HG03095 (cell line): ENCODE measurements at regions not wholly inside any gene's neighbourhood (a gene's known extent, or its start where the extent isn't known, plus 50 kb on each side); places are given as distances from the start of the nearest gene placed in this dataset.
"Not testable (repeated sequence)": the region's sequence is repeated elsewhere in the genome, so short reads cannot be mapped to it uniquely, and the experiment has no call there.

Experiments used
- ATAC-seq: cut with Tn5 transposase; IDR thresholded peaks from one replicate; pipeline ENCODE4 v1.9.1; 2021; ENCODE audit warnings: moderate library complexity; ENCODE audit not compliant: unreplicated experiment

DNA sequence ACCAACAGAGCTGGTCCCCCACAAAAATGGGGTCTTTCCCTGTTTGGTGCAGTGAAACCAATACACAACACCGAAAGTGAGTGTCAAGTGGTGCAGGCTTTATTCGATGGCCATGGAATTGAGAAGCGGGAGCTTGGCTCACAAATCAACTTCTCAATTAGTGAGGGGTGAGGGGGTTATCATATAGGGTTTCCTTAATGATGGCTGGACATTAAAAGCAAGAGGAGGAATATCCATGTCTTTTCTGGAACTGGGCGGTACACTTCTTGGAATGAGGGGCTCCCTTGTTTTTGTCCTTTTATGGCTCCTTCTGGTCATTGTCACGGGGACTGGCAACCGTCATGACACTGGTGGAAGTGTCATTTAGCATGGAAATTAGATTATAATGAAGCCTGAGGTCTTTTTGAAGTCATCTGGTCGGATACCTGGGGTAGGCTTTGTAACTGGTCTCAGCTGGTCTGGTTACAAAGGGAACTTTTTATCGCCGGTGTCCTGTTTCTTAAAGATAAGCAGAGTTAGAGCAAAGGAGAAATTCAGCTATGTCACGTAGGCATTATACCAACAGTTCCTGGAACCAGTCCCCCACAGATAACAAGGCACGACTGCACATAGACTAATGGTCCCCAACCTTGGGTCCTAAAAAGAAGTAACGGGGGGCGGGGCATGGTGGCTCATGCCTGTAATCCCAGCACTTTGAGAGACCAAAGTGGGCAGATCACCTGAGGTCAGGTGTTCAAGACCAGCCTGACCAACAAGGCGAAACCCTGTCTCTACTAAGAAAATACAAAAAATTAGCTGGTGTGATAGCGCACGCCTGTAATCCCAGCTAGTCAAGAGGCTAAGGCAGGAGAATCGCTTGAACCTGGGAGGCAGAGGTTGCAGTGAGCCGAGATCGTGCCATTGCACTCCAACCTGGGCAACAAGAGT, 93.5 kb upstream of the NDUFV2 start:
- no peak for ATAC-seq

DNA sequence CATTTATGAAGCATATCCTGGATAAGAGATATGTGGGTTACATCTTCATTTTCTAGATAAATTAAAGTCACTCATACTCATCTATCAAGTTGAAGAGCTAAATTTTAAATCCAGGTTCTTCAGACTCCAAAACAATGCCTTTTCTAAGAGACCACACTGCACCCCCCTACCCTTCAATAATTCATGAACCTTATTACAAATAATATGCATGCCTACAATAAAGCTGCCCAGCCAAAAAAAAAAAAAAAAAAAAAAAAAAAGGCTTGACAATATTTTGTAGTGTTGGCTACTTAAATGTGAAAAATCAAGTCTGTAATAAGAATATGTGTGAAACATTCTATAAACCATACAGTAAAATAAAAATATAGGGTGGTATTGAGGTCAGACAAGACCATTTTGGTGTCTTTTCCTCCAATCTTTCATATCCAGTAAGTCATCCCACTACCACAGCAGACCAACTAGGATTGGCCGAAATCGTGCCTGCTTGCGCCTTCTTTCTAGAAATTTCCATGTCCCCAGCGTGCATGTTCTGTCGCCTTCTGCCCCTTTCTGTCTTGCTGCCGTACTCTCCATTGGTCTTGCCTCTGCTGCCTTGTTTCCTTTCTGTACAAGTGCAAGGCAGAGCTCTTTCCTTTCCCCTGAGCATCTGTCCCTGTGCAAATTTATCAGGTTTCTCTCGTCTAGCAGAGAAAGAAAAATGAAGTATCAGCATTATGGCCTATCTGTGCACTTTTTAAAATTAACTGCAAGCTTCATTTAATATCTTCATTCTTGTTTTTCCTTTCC, 92.6 kb upstream of the NDUFV2 start:
- ATAC-seq: no peak

DNA sequence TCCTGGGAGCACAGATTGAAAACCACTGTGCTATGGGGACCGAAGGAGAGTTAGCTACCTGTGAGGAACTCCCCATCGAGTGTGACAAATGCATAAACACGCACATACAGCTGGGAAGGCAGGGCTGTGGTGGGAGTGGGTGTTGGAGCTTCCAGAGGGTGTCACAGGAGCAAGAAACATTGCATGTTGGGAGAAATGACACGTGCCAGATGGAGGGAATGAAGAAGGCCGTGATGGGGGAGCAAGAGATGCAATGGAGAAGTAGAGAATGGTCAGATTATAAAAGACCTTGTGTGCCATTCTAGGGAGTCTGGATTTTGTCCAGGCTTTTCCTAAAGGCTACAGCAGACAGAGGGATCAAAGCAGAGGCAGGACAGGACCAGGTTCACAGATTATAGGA, 91.1 kb upstream of the NDUFV2 start:
- no peak for ATAC-seq

DNA sequence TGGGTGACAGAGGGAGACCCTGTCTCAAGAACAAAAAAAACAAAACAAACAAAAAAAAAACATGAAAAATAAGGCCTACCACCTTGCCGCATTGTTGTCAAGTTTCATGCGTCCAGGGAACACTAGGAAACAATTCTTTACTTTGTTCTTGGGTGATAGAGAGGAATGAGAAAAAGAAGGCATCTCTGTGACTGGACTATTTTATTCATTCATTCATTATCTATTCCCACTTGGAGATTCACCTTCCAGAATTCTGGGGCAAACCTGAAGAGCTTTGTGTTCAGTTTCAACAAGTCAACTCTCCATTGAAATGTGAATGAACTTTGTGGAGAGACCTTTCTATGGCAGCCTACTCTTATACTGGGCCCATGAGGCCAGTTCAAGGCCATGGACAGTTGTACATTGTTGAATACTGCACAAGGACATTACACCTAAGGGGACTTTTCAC, 88.5 kb upstream of the NDUFV2 start:
- ATAC-seq: no peak

DNA sequence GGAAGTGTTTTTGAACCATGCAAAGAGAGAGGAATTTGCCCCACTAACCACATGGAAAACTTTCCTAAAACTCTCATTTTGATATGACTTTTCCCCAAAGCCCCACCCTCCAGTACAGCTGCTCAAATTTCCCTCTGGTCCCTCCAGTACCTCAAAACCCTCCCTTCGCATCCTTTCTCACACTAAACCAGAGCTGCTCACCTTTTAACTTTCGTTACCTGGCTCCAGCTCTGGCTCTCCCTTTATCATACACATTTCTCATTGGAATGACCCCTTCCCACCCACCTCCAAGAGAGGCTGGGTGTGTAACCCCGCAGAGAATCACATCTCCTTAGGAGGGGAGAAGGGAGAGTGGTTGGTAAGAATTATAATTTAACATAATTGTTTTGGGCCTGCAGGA, 86.8 kb upstream of the NDUFV2 start:
- no peak for ATAC-seq

DNA sequence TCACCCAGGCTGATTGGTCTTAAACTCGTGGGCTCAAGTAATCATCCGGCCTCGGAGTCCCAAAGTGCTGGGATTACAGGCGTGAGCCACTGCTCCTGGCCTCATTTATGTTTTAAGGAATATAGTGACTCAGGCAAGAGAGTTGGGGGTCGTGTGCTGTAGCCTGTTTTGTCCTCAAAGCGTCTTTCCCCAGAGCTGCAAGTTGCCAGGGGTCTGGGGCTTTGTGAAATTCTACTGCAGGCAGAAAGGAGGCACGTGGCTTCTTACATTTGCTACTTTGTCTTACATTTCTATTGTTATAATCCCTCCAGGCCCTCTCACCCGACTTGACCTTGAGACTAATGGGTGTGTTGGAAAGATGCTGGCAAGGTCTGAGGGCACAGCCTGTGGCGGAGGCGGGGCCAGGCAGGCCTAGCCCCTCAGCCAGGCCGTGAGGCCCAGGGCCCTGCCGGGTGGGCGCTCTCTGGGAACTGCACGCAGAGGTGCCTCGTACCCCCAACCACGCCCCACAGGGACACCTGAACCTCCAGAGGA, 85.8 kb upstream of the NDUFV2 start:
- ATAC-seq: peak; percentile 25

DNA sequence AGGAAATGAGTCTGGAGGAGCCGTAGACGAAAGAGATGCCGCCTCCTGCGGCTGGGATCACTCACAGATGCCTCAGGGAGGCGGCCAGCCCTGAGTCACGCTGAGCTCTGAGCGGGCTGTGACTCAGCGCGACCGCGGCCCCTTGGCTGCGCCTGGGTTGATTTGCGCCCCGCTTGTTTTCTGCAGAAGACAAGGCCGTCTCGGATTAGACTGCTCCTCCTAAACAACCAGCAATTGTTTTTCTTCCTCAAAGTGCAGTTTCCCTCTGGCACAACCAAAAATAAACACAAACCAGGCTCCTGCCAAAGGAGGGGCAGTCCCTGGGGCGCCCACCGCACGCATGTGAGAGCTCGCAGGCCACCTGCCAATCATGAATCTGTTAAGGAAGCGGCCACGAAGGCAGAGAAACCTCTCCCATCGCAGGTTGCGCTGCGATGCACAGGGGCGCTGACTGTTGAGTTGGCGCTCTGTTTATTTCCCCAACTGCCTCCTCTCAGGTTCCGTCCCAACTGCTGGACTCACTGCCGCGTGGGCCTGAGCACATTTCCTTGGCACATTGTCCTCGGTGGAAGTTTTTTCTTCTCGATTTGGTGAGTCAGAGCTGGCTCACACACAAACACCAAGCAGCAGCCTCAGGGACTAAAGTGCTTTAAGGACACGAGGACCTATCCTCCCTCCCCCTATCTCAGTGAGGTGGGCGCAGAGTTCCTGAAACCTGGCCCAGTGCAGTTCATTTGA, 85.2 kb upstream of the NDUFV2 start:
- peak; percentile 86 for ATAC-seq

DNA sequence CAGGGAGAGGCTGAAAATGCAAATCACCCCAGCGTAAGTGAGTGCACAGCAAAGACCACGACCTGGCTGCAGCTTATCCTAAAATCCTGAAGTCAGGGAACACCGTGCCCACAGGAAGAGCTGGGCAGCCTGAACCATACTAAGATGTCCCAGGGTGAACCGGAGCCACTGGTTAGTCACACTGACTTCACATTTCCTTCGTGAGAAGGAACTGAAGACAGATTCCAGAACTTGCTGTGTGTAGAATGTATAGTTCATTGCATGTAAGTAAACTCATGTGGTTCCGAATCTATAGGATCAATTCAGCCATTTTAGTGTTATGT, 84.6 kb upstream of the NDUFV2 start:
- ATAC-seq: no peak

DNA sequence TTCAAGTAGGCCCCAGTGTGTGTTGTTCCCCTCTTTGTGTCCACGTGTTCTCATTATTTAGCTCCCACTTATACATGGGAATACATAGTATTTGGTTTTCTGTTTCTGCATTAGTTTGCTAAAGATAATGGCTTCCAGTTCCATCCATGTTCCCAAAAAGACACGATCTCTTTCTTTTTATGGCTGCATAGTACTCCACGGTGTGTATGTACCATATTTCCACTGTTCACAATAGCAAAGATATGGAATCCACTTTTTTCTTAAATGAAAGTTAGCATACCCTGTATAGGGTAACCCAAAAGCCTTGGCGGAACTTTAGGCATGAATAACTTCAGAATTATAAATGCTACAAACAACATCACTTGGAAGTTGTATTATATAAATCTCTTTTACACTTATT, 83.4 kb upstream of the NDUFV2 start:
- ATAC-seq: no peak

DNA sequence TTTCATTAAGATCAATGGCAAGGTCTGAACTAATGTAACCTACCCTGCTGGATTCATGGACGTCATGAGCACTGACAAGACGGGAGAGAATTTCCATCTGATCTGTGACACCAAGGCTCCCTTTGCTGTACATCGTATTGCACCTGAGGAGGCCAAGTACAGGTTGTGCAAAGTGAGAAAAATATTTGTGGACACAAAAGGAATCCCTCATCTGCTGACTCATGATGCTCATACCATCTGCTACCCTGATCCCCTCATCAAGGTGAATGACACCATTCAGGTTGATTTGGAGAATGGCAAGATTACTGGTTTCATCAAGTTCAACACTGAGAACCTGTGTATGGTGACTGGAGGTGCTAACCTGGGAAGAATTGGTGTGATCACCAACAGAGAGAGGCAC, 82.3 kb upstream of the NDUFV2 start:
- no peak for ATAC-seq

DNA sequence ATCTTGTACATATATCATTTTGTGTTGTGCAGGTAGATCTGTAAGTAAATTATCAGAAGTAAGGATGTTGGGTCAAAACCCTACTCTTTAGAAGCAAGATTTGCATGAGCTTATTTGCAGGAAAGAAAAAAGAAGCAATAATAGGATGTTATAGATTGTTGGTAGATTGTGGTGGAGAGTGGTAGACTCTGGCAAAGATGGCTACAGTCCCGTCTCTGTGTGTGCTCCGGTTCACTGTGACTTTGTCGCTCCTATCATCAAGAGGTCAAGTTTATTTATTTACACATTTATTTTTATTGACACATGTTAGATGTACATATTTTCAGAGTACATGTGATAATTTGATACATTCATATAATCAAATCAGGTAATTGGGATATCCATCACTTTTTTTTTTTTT, 81.0 kb upstream of the NDUFV2 start:
- no peak for ATAC-seq

DNA sequence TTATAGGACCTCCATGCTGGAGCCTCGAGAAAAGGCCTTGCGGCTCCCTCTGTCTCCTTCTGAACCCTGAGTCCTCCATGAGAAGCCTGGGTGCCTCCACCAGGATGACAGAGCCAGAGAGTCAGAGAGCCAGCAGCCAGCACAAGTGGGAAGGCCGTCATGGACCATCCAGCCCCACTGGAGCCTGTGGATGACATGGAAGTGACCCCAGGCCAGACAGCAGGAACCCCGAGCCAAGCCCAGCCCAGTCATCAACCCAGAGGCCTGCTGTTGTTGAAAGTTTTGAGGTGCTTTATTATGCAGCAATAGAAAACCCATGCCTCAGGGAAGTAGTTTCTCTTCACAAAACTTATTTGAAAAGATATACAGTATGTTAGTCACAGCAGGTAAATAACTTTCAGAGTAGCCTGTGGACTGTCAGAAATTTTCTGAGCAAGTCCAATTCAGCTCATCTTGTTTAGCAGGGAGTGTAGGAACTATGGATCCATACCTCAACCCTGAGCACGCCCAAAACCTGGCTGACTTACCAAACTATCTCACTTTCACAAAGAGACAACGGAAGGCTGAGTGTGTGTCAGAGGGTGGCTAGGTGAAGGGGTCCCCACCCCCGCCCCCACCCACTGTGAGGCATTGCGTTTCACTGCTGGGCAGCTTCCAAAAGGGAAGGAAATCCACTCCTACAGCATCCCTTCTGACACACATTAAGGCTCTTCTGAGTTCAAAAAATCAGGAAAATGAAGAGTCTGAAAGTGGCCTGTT, 79.9 kb upstream of the NDUFV2 start:
- no peak for ATAC-seq

DNA sequence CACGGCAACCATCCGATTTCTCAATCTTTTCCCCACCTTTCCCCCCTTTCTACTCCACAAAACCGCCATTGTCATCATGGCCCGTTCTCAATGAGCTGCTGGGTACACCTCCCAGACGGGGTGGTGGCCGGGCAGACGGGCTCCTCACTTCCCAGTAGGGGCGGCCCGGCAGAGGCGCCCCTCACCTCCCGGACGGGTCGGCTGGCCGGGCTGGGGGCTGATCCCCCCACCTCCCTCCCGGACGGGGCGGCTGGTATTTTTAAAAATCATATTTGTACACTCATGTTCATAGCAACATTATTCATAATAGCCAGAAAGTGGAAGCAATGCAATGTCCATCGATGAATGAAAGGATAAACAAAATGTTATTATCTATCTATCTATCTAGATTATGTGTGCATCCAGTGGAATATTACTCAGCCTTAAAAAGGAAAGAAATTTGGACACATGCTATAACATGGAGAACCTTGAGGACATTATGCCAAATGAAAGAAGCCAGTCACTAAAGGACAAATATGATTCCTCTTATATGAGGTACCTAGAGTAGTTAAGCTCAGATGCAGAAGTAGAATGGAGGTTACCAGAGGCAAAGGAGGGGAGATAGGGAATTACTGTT, 78.4 kb upstream of the NDUFV2 start:
- not testable (repeated sequence) for ATAC-seq

DNA sequence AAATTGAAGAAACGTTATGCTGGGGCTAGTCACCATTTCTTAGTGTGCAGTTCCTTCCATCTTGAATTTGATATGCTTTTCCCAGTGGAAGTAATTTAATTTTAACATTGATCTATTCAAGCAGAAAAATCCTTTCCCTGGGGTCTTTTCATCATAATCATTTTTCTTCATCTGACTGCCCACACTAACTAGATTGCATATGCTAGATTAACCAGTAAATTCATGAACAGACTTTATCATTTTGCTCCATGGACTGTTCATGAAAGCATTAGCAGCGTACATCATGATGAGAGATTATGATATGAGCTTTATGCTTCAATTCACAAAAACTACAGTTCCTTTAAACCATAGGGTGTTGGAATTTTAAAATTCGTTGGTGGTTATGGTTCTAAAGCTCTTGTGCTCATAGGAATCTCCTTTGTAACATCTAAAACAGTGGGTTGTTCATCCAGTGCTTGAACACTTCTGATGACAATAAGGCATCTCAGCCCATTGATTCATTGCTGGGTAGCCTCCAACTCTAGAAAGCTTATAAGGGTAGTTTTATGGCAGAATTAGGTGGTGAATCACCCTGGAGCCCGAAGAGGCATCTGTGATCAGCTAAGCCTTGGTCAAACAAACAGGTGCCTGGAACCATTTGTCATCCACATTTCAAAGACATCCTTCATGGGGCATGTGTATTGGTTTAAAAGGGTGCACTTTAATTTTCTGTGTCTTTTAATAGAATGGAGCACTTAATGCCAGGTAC, 77.2 kb upstream of the NDUFV2 start:
- no peak for ATAC-seq

DNA sequence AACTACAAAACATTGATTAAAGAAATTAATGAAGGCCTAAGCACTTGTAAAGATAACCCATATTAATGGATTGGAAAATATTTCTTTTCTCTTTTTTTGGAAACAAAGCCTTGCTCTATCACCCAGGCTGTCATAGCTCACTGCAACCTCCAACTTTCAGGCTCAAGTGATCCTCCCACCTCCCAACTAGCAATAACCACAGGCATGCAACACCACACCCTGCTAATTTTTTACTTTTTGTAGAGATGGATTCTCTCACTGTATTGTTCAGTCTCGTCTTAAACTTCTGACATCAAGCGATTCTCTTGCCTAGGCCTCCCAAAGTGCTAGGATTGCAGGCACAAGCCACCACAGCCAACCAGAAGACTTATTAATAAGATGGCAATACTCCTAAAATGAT, 73.4 kb upstream of the NDUFV2 start:
- no peak for ATAC-seq

DNA sequence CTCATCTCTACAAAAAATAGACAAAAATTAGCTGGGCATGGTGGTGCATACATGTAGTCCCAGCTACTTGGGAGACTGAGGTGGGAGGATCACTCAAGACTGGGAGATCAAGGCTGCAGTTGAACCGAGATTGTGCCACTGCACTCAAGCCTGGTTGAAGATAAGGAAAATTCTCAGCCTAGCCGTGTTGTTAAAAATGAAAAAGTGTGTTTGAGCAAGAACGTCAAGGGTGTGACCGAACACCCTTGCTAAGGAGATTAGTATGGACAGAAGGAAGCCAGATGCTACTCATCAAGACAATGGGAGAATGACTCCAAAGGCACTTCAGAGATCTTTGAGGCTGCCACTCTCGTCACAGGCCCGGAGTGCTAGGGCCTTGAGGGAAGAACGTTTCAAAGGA, 70.0 kb upstream of the NDUFV2 start:
- ATAC-seq: no peak

DNA sequence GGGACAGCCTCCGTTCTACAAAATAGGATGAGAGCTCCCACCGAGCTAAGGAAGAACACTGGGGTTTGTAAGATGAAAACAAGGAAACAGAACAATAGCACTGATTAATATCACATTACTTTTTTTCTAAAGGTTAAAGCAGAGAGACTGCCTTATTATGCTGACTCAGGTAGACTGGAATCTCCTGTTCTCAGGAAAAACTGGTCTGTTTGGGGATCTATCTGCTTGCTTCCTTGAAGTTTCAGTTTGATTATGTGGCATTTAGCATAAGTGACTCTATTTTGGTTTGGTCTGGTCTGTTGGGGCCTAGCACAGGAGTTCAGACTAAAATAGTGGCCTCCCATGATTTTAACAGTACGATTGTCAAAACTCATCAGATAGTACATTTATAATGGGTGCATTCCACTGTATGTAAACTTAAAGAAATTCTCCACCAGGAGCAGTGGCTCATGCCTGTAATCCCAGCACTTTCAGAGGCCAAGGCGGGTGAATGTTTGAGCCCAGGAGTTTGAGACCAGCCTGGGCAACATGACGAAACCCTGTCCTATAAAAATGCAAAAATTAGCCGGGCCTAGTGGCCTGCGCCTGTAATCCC, 64.1 kb upstream of the NDUFV2 start:
- ATAC-seq: no peak

DNA sequence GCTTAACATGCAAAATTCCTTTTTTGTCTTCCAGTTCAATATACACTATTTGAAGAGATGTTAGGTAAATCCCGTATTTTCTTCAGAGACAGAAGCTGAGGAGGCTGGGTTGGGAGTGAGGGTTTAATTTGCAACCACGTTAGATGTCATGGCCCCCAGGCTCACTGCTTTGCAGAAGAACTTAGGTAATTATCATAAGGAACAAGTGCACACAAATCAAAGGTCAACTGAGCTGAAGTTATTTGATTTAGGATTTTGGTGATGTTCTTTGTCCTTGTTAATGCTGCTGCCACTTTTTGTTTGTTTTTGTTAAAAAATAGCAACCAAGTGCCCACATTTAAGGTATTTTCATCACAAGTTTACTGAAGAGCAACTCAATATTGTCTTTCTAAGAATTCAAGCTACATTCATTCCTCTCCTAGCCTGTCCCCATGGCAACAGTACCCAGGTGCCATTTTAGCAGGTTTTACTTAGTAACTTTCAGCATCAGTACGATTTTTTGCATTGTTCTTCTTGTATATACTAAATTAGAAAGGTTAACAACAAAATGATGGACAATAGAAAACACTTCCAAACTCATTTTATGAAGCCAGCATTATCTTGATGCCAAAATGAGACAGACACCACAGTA, 62.9 kb upstream of the NDUFV2 start:
- ATAC-seq: no peak
